OCI-LY7 (cell line): ENCODE measurements at regions not wholly inside any gene's neighbourhood (a gene's known extent, or its start where the extent isn't known, plus 50 kb on each side); places are given as distances from the start of the nearest gene placed in this dataset.

Experiments used
- CTCF ChIP-seq: fragments of 200-600 bp; sonication (generic); conservative IDR thresholded peaks from 2 replicates; pipeline ENCODE4 v1.5.1; 2014; ENCODE audit warnings: mild to moderate bottlenecking, antibody characterized with exemption, low read length, moderate library complexity, mixed read lengths
- EZH2phosphoT487 ChIP-seq: fragments of 200-600 bp; sonication (generic); IDR thresholded peaks from 2 replicates; pipeline ENCODE4 v1.6.1; 2018; ENCODE audit warnings: low read depth, borderline replicate concordance, mild to moderate bottlenecking, mixed run types, antibody characterized with exemption, low read length, moderate library complexity, mixed read lengths

- TF ChIP-seq EZH2phosphoT487 (no peak), CTCF (no peak)
Measured at GRCh38 chr7:98514211-98515031, 102.7 kb upstream of the NPTX2 start.
